NCI-H128 (cell line): ENCODE measurements at regions not wholly inside any gene's neighbourhood (a gene's known extent, or its start where the extent isn't known, plus 50 kb on each side); places are given as distances from the start of the nearest gene placed in this dataset.
A peak's percentile ranks its signal among the peaks of the same experiment; 100 is the strongest.
"Not testable (repeated sequence)": the region's sequence is repeated elsewhere in the genome, so short reads cannot be mapped to it uniquely, and the experiment has no call there.

ENCODE experiments used
- DNase-seq: peaks from one replicate; lab custom pipeline; 2025; ENCODE audit not compliant: unreplicated experiment; lab: John Stamatoyannopoulos, UW

DNA sequence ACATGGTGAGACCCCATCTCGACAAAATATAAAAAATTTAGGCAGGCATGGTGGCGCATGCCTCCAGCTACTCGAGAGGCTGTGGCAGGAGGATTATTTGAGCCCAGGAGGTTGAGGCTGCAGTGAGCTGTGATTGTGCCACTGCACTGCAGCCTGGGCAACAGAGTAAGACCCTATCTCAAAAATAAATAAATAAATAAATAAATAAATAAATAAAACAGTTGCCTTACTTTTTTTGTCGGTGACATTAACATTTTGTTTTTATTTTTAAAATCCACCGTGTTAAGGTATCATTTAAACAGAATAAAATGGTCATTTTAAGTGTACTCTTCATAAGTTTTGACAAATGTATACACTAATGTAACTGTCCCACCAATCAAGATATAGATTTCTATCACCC, 57.0 kb downstream of the RASL11A start:
- DNase-seq, result no peak

- DNase-seq, result no peak
These were observed 58.6 kb downstream of the RASL11A start for GRCh38 chr13:27329210-27329609.

GRCh38 chr13:27334774-27335435, 64.3 kb downstream of the RASL11A start:
- no peak for DNase-seq

GRCh38 chr13:27336014-27336673, 65.5 kb downstream of the RASL11A start:
- DNase-seq, result no peak

- DNase-seq, result no peak
These were observed 67.6 kb downstream of the RASL11A start for GRCh38 chr13:27338207-27338606.

GRCh38 chr13:27338816-27339215, 68.2 kb downstream of the RASL11A start:
- no peak for DNase-seq

DNA sequence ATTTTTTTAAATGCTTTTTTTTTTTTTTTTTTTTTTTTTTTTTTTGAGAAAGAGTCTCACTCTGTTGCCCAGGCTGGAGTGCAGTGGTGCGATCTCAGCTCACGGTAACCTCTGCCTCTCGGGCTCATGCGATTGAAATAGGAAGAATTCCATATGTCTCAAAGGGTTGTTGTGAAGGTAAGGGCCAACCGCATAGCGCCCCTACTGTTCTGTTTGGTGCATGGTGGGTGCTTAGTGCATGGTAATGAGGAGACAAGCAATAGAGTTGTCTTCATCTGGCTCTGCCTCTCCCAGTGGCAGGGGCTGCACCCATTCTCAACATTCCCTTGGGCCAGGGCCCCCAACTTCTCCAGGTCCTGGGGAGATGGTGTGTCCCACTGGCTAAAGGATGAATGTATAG, 68.7 kb downstream of the RASL11A start:
- DNase-seq, result no peak

DNA sequence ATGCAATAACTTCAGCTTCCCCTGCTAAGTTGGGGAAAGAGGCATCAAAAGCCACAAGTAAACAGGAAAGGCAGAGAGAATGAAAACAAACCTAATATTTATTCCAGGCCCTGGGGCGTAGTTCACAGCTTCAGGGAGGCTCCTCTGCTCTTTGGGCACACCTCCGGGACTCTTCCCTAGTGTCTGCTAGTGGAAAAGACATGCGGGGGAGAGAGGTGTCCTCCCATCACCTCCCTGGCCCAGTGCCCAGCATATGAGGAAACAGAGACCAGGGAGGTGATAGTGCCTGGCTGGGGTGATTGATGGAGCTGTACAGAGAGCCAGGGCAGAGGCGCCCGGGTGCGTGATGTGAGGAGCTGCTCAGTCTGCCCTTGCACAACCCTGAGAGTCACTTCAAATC, 71.0 kb downstream of the RASL11A start:
- DNase-seq, result no peak

GRCh38 chr13:27347211-27347772, 76.7 kb downstream of the RASL11A start:
- DNase-seq, result no peak

DNA sequence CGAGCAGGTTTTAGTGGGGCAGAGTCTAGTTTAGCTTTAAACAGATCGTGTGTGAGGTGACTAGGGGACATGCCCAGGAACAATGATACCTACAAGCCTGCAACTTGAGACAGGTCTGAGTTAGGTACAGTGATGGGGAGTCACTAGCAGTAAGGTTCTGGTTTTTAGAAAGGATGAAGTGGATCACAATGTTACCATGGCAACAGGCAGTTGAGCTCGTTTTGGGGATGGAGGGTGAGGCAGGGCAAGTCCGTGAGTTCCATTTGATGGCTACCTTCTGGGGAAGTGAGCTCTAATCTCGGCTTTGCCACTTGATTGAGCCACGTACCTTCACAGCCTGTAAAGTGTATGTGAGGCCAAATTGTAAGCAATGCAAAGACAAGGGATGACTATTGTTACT, 76.0 kb upstream of the GTF3A start:
- no peak for DNase-seq

- DNase-seq, result no peak
These were observed 75.0 kb upstream of the GTF3A start for GRCh38 chr13:27349458-27349857.

DNA sequence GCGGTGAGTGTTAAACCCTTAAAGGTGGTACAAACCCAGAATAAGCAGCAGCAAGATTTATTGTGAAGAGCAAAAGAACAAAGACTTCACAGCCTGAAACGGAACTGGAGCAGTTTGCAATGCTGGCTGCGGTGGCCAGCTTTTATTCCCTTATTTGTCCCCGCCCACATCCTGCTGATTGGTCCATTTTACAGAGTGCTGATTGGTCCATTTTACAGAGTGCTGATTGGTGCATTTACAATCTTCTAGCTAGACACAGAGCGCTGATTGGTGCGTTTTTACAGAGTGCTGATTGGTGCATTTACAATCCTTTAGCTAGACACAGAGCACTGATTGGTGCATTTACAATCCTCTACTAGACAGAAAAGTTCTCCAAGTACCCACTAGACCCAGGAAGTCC, 73.6 kb upstream of the GTF3A start:
- DNase-seq, result not testable (repeated sequence)

- DNase-seq, result no peak
These were observed 71.7 kb upstream of the GTF3A start for GRCh38 chr13:27352698-27353097.

DNA sequence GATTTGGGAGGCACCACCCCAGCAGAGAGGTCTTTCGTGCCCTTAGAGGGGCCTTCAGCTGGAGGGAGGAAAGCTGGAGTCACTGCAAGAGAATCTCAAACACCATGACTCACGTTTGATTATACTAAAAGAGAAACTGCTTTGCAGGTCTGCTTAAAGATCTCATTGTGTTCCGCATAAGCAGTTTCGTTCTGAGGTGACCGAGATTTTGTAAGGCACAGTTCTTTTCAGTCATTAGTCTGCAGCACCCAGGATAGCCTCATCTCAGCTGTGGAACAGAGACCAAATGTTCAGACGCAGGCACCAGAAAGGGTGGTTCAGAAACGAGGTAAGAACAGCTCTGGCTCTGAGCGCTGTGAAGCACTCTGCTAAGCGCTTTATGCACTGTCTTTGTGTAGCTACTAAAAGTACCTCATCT, 71.2 kb upstream of the GTF3A start:
- no peak for DNase-seq

DNA sequence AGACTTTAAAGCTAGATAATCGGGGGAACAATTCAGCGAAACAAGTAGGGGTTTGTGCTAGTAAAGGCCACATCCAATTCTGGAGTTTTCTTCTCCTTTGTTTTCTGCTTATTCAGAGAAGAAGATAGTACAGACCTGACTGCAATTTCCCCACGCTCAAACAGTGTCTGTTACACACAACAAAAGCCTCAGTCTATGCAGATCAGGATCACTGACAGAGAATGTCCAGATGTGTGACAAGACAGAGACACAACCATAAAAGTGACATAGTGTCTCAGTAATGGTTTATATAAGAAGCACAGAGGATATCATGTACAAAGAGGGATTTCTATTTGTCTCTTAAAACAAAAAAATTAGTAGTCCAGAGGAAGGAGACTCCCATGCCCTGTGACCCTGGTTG, 70.7 kb upstream of the GTF3A start:
- DNase-seq, result no peak

DNA sequence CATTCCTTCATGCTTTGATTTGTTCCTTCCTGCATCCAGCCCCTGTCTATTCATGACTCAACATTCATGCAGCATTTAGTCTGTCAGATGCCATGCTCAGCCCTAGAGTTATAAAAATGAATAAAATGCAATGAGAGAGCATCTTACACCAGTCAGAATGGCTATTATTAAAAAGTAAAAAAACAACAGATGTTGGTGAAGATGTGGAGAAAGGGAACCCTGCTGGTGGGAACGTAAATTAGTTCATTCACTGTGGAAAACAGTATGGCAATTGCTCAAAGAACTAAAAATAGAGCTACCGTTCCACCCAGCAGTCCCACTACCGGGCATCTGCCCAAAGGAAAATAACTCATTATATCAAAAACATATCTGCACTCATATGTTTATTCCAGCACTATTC, 70.0 kb upstream of the GTF3A start:
- DNase-seq, result no peak

- DNase-seq, result no peak
These were observed 68.5 kb upstream of the GTF3A start for GRCh38 chr13:27355894-27356293.

DNA sequence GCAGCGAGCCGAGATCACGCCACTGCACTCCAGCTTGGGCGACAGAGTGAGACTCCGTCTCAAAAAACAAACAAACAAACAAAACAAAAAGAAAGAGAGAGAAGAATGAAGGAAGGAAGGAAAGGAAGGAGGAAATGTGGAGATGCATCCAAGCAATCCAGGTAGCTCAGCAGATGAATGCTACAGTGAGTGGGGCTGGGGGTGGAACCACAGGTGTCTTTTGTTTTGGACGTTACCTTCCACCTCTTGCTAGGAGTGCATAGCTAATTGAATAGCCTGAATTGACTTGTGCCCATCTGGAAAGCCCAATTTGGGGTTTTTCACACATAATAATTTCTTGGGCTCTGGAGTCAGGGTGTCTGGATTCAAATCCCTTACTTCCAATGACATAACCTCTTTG, 66.0 kb upstream of the GTF3A start:
- DNase-seq, result no peak

DNA sequence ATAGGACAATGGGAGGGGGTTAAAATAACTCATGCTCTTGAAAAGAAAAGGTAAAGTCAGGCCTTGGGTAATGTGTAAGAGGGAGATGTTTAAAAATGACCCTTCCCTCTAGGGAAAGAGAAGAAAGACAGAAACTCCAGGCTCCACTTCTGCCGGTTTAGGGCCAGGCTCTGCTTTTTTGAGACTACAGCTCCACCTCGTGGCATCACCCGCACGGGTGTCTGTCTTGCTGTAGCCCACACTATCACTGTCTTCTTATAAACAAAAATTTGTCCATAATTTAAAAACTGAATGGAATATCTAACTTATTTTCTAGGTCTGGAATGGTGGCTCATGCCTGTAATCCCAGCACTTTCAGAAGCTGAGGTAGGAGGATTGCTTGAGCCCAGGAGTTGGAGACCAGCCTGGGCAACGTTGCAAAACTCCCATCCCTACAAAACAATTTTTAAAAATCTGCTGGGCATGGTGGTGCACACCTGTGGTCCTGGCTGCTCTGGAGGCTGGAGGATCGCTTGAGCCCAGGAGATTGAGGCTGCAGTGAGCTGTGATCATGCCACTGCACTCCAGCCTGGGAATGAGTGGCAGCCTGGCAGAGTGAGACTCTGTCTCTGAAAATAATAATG, 65.1 kb upstream of the GTF3A start:
- DNase-seq, result peak; percentile 41

DNA sequence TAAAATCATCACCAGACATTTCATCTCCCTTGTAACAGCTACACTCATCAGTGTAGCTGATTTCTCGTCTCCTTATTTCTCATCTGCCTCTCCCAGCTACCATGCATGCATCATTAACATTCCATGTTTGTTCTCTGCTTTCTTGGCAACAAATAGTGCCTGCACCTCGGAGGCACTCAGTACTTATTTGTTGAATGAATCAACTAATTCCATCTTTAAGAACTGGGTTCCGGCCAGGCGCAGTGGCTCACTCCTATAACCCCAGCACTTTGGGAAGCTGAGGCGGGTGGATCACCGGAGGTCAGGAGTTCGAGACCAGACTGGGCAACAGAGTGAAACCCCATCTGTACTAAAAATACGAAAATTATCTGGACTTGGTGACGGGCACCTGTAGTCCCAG, 63.9 kb upstream of the GTF3A start:
- no peak for DNase-seq

- DNase-seq, result peak; percentile 76
These were observed 62.2 kb upstream of the GTF3A start for GRCh38 chr13:27362064-27362751.

- DNase-seq, result not testable (repeated sequence)
These were observed 60.8 kb upstream of the GTF3A start for GRCh38 chr13:27363637-27364036.
